ENCODE measurements at regions not wholly inside any gene's neighbourhood (a gene's known extent, or its start where the extent isn't known, plus 50 kb on each side); places are given as distances from the start of the nearest gene placed in this dataset.

GRCh38 chr3:118809696-118810498, 224.7 kb downstream of the IGSF11 start:
- intact Hi-C loops (cut with micrococcal nuclease; ENCODE audit: unreplicated experiment): no loop called here
- H2AFZ ChIP-seq: no peak overlapping the region
- H3F3A ChIP-seq (ENCODE audit: insufficient read depth, low read depth): no peaks in the 10 kb centered on the region
- no peaks in the 10 kb centered on the region for H3K9me3 ChIP-seq (ENCODE audit: insufficient read depth, low read depth)
- POLR2A ChIA-PET (ENCODE audit: unreplicated experiment): interaction anchor here (0.6 kb wide), 1 partner anchor 146 kb away, joined by 7 read pairs; no protein-coding TSS in a partner anchor
- BruUV-seq (replicated peaks): no TSS peak
- CTCF ChIA-PET: no interaction called here
- no peaks in the 10 kb centered on the region for H3K36me3 ChIP-seq (ENCODE audit: low read depth)
- no peak for DNase-seq
- no peaks in the 10 kb centered on the region for H3K9me2 ChIP-seq (ENCODE audit: insufficient read depth)
- no peak overlapping the region for H3K4me2 ChIP-seq
- H3K79me2 ChIP-seq (ENCODE audit: low read depth): no peaks in the 10 kb centered on the region
- no peaks in the 10 kb centered on the region for H3K4me1 ChIP-seq (replicated peaks; ENCODE audit: insufficient read depth)
- no peak overlapping the region for H3K27ac ChIP-seq
- TF ChIP-seq CTCF (conservative IDR thresholded peaks at IDR 0.05) (no peak), EZH2 (IDR thresholded peaks at IDR 0.05; ENCODE audit: low read depth) (no peak)
- no peak overlapping the region for H3K4me3 ChIP-seq
- no peaks in the 10 kb centered on the region for H3K27me3 ChIP-seq (ENCODE audit: insufficient read depth, low read depth)
- no peaks in the 10 kb centered on the region for H4K20me1 ChIP-seq (ENCODE audit: insufficient read depth)

- POLR2A ChIA-PET (ENCODE audit: unreplicated experiment): no interaction called here
- Histone ChIP-seq H4K20me1 (ENCODE audit: insufficient read depth) (no peaks in the 10 kb centered on the region), H3K9me2 (ENCODE audit: insufficient read depth) (no peaks in the 10 kb centered on the region), H3K27ac (no peak overlapping the region), H3F3A (ENCODE audit: insufficient read depth, low read depth) (no peaks in the 10 kb centered on the region), H3K9me3 (ENCODE audit: insufficient read depth, low read depth) (no peaks in the 10 kb centered on the region), H2AFZ (no peak overlapping the region), H3K4me1 (replicated peaks; ENCODE audit: insufficient read depth) (no peaks in the 10 kb centered on the region), H3K4me2 (no peak overlapping the region), H3K27me3 (ENCODE audit: insufficient read depth, low read depth) (no peaks in the 10 kb centered on the region), H3K79me2 (ENCODE audit: low read depth) (no peaks in the 10 kb centered on the region), H3K4me3 (no peak overlapping the region), H3K36me3 (ENCODE audit: low read depth) (no peaks in the 10 kb centered on the region)
- no peak for TF ChIP-seq CTCF (conservative IDR thresholded peaks at IDR 0.05)
- TF ChIP-seq EZH2 (IDR thresholded peaks at IDR 0.05; ENCODE audit: low read depth): no peak
- no peak for DNase-seq
- CTCF ChIA-PET: no interaction called here
- BruUV-seq (replicated peaks): no TSS peak
- intact Hi-C loops (cut with micrococcal nuclease; ENCODE audit: unreplicated experiment): no loop called here
These were observed 224.1 kb downstream of the IGSF11 start for GRCh38 chr3:118810499-118811035.

- POLR2A ChIA-PET (ENCODE audit: unreplicated experiment): no interaction called here
- H3F3A ChIP-seq (ENCODE audit: insufficient read depth, low read depth): no peaks in the 10 kb centered on the region
- H4K20me1 ChIP-seq (ENCODE audit: insufficient read depth): no peaks in the 10 kb centered on the region
- no peak overlapping the region for H3K4me2 ChIP-seq
- H3K27me3 ChIP-seq (ENCODE audit: insufficient read depth, low read depth): no peaks in the 10 kb centered on the region
- intact Hi-C loops (cut with micrococcal nuclease; ENCODE audit: unreplicated experiment): no loop called here
- H2AFZ ChIP-seq: no peak overlapping the region
- DNase-seq: no peak
- no peaks in the 10 kb centered on the region for H3K4me1 ChIP-seq (replicated peaks; ENCODE audit: insufficient read depth)
- no peak overlapping the region for H3K4me3 ChIP-seq
- CTCF ChIA-PET: no interaction called here
- H3K9me2 ChIP-seq (ENCODE audit: insufficient read depth): no peaks in the 10 kb centered on the region
- BruUV-seq (replicated peaks): no TSS peak
- no peaks in the 10 kb centered on the region for H3K36me3 ChIP-seq (ENCODE audit: low read depth)
- H3K9me3 ChIP-seq (ENCODE audit: insufficient read depth, low read depth): no peaks in the 10 kb centered on the region
- H3K27ac ChIP-seq: no peak overlapping the region
- no peak for TF ChIP-seq EZH2 (IDR thresholded peaks at IDR 0.05; ENCODE audit: low read depth)
- no peaks in the 10 kb centered on the region for H3K79me2 ChIP-seq (ENCODE audit: low read depth)
These were observed 223.4 kb downstream of the IGSF11 start for GRCh38 chr3:118811236-118811732.

Data from PC-9 (cell line).